ENCODE measurements at regions not wholly inside any gene's neighbourhood (a gene's known extent, or its start where the extent isn't known, plus 50 kb on each side); places are given as distances from the start of the nearest gene placed in this dataset.

DNA sequence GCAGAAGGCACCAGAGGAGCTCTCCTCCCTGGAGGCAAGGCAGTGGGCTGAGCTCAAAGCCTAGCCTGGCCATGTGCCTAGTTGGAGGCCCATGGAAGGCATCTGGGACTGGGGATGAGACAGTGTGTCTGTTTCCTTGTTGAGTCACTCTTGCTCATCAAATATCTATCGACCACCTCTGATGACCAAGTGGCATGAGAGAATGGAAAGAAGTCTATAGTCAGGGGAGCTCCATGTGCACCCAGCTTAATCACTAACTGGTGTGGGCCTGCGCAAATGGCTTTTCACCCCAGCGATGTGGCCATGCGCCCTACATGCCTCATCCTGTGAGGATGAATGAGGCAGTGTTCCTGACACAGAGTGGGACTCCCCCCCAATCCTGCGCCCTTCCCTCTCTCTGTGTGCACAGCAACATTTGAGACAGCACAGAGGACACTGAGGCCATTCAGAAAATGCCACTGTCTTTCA lies 229.9 kb downstream of the RPS24 start:
- Histone ChIP-seq H3K23ac (ENCODE audit: low read depth, low read length, poor library complexity) (no peak overlapping the region), H2AK5ac (ENCODE audit: low read depth, low read length) (no peak overlapping the region), H3K4me2 (ENCODE audit: insufficient read depth, low read length, poor library complexity, severe bottlenecking) (no peak overlapping the region), H3K4me3 (ENCODE audit: low read length in 2 of 2) (no peak overlapping the region), H2BK120ac (ENCODE audit: low read depth, low read length) (no peak overlapping the region), H3K27ac (replicated peaks; ENCODE audit: low read length) (no peak overlapping the region), H2AFZ (ENCODE audit: low read length) (no peak overlapping the region), H3K9ac (ENCODE audit: low read depth, low read length, poor library complexity) (no peak overlapping the region), H4K8ac (ENCODE audit: low read depth, low read length) (no peak overlapping the region), H3K27me3 (ENCODE audit: control insufficient read depth in 3 of 3, insufficient read depth in 3 of 3, low read depth in 1 of 3, low read length in 3 of 3) (peaks cover 0 to 21% (median 0%) of the 10 kb centered on the region in 3 experiments), H2BK5ac (ENCODE audit: low read length) (no peak overlapping the region), H3K18ac (ENCODE audit: low read length) (no peak overlapping the region), H3K79me1 (ENCODE audit: low read depth, low read length) (no peaks in the 10 kb centered on the region), H4K91ac (ENCODE audit: low read depth, low read length, poor library complexity) (no peak overlapping the region), H3K9me3 (replicated peaks in 1 of 2; ENCODE audit: control insufficient read depth in 2 of 2, insufficient read depth in 1 of 2, low read depth in 1 of 2, low read length in 2 of 2) (peaks cover 0 to 5% of the 10 kb centered on the region in 2 donors), H2BK15ac (ENCODE audit: low read length) (no peak overlapping the region), H3K4me1 (ENCODE audit: control insufficient read depth in 2 of 2, insufficient read depth in 1 of 2, low read depth in 1 of 2, low read length in 2 of 2) (peaks cover 0 to 1% of the 10 kb centered on the region in 2 donors), H3K36me3 (replicated peaks in 1 of 2; ENCODE audit: control insufficient read depth in 2 of 2, insufficient read depth in 2 of 2, low read length in 2 of 2) (no peaks in the 10 kb centered on the region), H2BK12ac (ENCODE audit: low read length) (no peak overlapping the region), H3K14ac (ENCODE audit: low read length) (no peak overlapping the region), H3K4ac (ENCODE audit: low read length) (no peak overlapping the region)
- DNase-seq (ENCODE audit: low spot score), result no peak
- no CpG with 5 or more reads among the region's 5 CpGs for WGBS, 2 donors (ENCODE audit: extremely low coverage in 2 of 2, insufficient read length in 2 of 2, insufficient replicate concordance in 1 of 2)

DNA sequence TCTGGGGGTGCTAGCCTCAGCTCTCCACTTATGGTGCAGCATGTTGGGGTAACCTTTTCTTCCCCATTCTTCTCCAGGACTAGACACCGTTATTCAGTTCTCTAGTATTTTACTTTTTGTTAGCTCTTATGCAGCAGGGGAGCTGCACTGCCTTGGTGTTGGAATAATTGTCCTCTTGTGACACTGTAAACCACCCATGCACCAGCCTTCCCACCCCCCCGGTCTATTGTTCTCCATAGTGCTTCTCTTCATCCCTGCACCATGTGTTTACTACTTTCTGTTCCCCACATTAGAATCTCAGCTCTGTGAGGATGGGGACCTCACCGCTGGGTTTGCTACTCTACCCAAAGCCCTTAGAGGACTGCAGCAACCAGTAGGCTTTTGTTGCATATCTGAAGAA lies 230.7 kb downstream of the RPS24 start:
- H3K23ac ChIP-seq (ENCODE audit: low read depth, low read length, poor library complexity), result no peak overlapping the region
- no peak overlapping the region for H2AK5ac ChIP-seq (ENCODE audit: low read depth, low read length)
- no peak overlapping the region for H3K4me2 ChIP-seq (ENCODE audit: insufficient read depth, low read length, poor library complexity, severe bottlenecking)
- WGBS, 2 donors (ENCODE audit: extremely low coverage in 2 of 2, insufficient read length in 2 of 2, insufficient replicate concordance in 1 of 2), result no CpG with 5 or more reads among the region's 3 CpGs
- H3K4me1 ChIP-seq (ENCODE audit: control insufficient read depth in 2 of 2, insufficient read depth in 1 of 2, low read depth in 1 of 2, low read length in 2 of 2), result peaks cover 0 to 1% of the 10 kb centered on the region in 2 donors
- H3K14ac ChIP-seq (ENCODE audit: low read length), result no peak overlapping the region
- H2BK15ac ChIP-seq (ENCODE audit: low read length), result no peak overlapping the region
- H3K27me3 ChIP-seq (ENCODE audit: control insufficient read depth in 3 of 3, insufficient read depth in 3 of 3, low read depth in 1 of 3, low read length in 3 of 3), result peaks cover 0 to 21% (median 0%) of the 10 kb centered on the region in 3 experiments
- no peak overlapping the region for H2BK120ac ChIP-seq (ENCODE audit: low read depth, low read length)
- H3K79me1 ChIP-seq (ENCODE audit: low read depth, low read length), result no peaks in the 10 kb centered on the region
- H2BK5ac ChIP-seq (ENCODE audit: low read length), result no peak overlapping the region
- no peak overlapping the region for H2AFZ ChIP-seq (ENCODE audit: low read length)
- no peak overlapping the region for H3K4me3 ChIP-seq (ENCODE audit: low read length in 2 of 2)
- H3K27ac ChIP-seq (replicated peaks; ENCODE audit: low read length), result no peak overlapping the region
- no peak overlapping the region for H2BK12ac ChIP-seq (ENCODE audit: low read length)
- DNase-seq (ENCODE audit: low spot score), result no peak
- H4K8ac ChIP-seq (ENCODE audit: low read depth, low read length), result no peak overlapping the region
- H3K18ac ChIP-seq (ENCODE audit: low read length), result no peak overlapping the region
- no peak overlapping the region for H3K4ac ChIP-seq (ENCODE audit: low read length)
- peaks cover 0 to 5% of the 10 kb centered on the region in 2 donors for H3K9me3 ChIP-seq (replicated peaks in 1 of 2; ENCODE audit: control insufficient read depth in 2 of 2, insufficient read depth in 1 of 2, low read depth in 1 of 2, low read length in 2 of 2)
- no peak overlapping the region for H4K91ac ChIP-seq (ENCODE audit: low read depth, low read length, poor library complexity)
- no peaks in the 10 kb centered on the region for H3K36me3 ChIP-seq (replicated peaks in 1 of 2; ENCODE audit: control insufficient read depth in 2 of 2, insufficient read depth in 2 of 2, low read length in 2 of 2)
- H3K9ac ChIP-seq (ENCODE audit: low read depth, low read length, poor library complexity), result no peak overlapping the region

DNA sequence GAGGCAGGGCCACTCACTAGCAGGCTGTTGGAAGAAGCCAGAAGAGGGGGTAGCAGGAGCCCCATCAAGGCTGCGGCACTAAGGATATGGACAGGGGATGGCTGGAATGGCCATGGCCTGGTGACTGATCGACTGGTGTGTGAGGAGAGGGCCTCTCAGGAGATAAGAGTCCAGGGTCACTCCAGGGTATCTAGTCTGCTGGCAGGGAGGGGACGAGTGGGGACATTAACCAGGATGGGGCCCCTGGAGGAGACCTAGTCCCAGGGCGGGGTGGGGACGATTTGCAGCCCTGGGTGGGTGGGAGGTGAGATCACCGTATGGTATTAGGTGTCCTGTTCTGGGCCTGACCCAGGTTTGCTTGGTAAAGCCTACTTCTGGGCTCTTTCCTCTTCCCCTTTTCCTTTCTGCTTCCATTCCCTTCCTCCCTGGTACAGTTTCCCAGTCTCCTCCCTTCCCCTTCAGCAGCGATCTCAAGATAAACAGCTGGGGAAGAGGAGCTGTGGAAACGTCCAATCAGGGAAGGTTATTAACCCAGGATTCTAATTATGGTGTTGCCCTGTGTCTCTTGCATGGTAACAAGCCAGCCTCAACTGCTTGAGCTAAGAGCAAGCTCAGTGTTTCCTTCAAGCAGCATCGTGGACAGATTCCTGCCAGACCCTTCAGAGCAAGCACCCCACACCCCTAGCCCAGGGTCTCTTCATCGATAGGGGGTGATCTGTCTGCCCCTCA lies 233.2 kb downstream of the RPS24 start:
- Histone ChIP-seq H2BK120ac (ENCODE audit: low read depth, low read length) (no peak overlapping the region), H2BK15ac (ENCODE audit: low read length) (no peak overlapping the region), H3K79me1 (ENCODE audit: low read depth, low read length) (no peaks in the 10 kb centered on the region), H3K14ac (ENCODE audit: low read length) (no peak overlapping the region), H2BK5ac (ENCODE audit: low read length) (no peak overlapping the region), H2AK5ac (ENCODE audit: low read depth, low read length) (peak overlapping the region; percentile 47), H2BK12ac (ENCODE audit: low read length) (peak overlapping the region; percentile 31), H3K9me3 (replicated peaks in 1 of 2; ENCODE audit: control insufficient read depth in 2 of 2, insufficient read depth in 1 of 2, low read depth in 1 of 2, low read length in 2 of 2) (peaks cover 0 to 5% of the 10 kb centered on the region in 2 donors), H3K18ac (ENCODE audit: low read length) (no peak overlapping the region), H4K91ac (ENCODE audit: low read depth, low read length, poor library complexity) (no peak overlapping the region), H3K23ac (ENCODE audit: low read depth, low read length, poor library complexity) (no peak overlapping the region), H3K4me3 (ENCODE audit: low read length in 2 of 2) (peak overlapping the region in 1 of 2 donors; percentile 11), H3K27ac (replicated peaks; ENCODE audit: low read length) (no peak overlapping the region), H3K4ac (ENCODE audit: low read length) (no peak overlapping the region), H3K4me1 (ENCODE audit: control insufficient read depth in 2 of 2, insufficient read depth in 1 of 2, low read depth in 1 of 2, low read length in 2 of 2) (peaks cover 0 to 1% of the 10 kb centered on the region in 2 donors), H3K27me3 (ENCODE audit: control insufficient read depth in 3 of 3, insufficient read depth in 3 of 3, low read depth in 1 of 3, low read length in 3 of 3) (peaks cover 0 to 11% (median 0%) of the 10 kb centered on the region in 3 experiments), H3K9ac (ENCODE audit: low read depth, low read length, poor library complexity) (no peak overlapping the region), H4K8ac (ENCODE audit: low read depth, low read length) (no peak overlapping the region), H3K36me3 (replicated peaks in 1 of 2; ENCODE audit: control insufficient read depth in 2 of 2, insufficient read depth in 2 of 2, low read length in 2 of 2) (no peaks in the 10 kb centered on the region), H3K4me2 (ENCODE audit: insufficient read depth, low read length, poor library complexity, severe bottlenecking) (no peak overlapping the region), H2AFZ (ENCODE audit: low read length) (no peak overlapping the region)
- WGBS, 2 donors (ENCODE audit: extremely low coverage in 2 of 2, insufficient read length in 2 of 2, insufficient replicate concordance in 1 of 2), result no CpG with 5 or more reads among the region's 10 CpGs
- no peak for DNase-seq (ENCODE audit: low spot score)

DNA sequence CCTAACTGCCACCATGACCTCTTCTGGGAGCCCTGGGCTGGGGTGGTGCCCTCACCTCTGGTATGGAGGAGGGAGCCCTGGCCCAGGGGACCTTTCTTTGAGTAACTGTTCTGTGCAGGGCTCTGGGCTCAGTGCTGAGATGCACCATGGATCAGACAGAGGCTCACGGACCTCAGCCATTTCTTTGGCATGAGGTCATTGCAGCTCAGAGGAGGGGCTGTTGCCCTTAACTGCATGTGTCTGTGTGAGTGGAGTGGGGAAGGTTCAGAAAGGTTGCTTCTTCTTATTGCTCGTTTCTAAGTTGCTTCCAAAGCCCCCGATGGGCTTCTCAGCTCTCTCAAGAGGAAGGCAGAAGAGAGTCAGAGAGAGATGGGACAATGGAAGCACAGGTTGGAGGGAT lies 233.9 kb downstream of the RPS24 start:
- WGBS, 2 donors (ENCODE audit: extremely low coverage in 2 of 2, insufficient read length in 2 of 2, insufficient replicate concordance in 1 of 2), result no CpG with 5 or more reads among the region's 3 CpGs
- H2AK5ac ChIP-seq (ENCODE audit: low read depth, low read length), result no peak overlapping the region

More for the DNA sequence above, 233.9 kb downstream of the RPS24 start:
- Histone ChIP-seq H2AFZ (ENCODE audit: low read length) (peak overlapping the region; percentile 18), H2BK15ac (ENCODE audit: low read length) (no peak overlapping the region), H2BK12ac (ENCODE audit: low read length) (no peak overlapping the region), H3K18ac (ENCODE audit: low read length) (peak overlapping the region; percentile 41), H4K91ac (ENCODE audit: low read depth, low read length, poor library complexity) (no peak overlapping the region), H3K4me2 (ENCODE audit: insufficient read depth, low read length, poor library complexity, severe bottlenecking) (no peak overlapping the region), H3K9me3 (replicated peaks in 1 of 2; ENCODE audit: control insufficient read depth in 2 of 2, insufficient read depth in 1 of 2, low read depth in 1 of 2, low read length in 2 of 2) (peaks cover 0 to 8% of the 10 kb centered on the region in 2 donors), H3K4me1 (ENCODE audit: control insufficient read depth in 2 of 2, insufficient read depth in 1 of 2, low read depth in 1 of 2, low read length in 2 of 2) (peaks cover 0 to 1% of the 10 kb centered on the region in 2 donors), H3K4me3 (ENCODE audit: low read length in 2 of 2) (no peak overlapping the region), H2BK5ac (ENCODE audit: low read length) (no peak overlapping the region), H3K27me3 (ENCODE audit: control insufficient read depth in 3 of 3, insufficient read depth in 3 of 3, low read depth in 1 of 3, low read length in 3 of 3) (peaks cover 0 to 6% (median 0%) of the 10 kb centered on the region in 3 experiments), H3K23ac (ENCODE audit: low read depth, low read length, poor library complexity) (no peak overlapping the region), H3K14ac (ENCODE audit: low read length) (no peak overlapping the region), H3K27ac (replicated peaks; ENCODE audit: low read length) (no peak overlapping the region), H2BK120ac (ENCODE audit: low read depth, low read length) (no peak overlapping the region), H3K36me3 (replicated peaks in 1 of 2; ENCODE audit: control insufficient read depth in 2 of 2, insufficient read depth in 2 of 2, low read length in 2 of 2) (no peaks in the 10 kb centered on the region), H4K8ac (ENCODE audit: low read depth, low read length) (no peak overlapping the region), H3K9ac (ENCODE audit: low read depth, low read length, poor library complexity) (no peak overlapping the region), H3K79me1 (ENCODE audit: low read depth, low read length) (no peaks in the 10 kb centered on the region), H3K4ac (ENCODE audit: low read length) (no peak overlapping the region)
- DNase-seq (ENCODE audit: low spot score), result no peak

Data from neuronal stem cell (in vitro differentiated cells).